HL-60 (cell line): ENCODE measurements at regions not wholly inside any gene's neighbourhood (a gene's known extent, or its start where the extent isn't known, plus 50 kb on each side); places are given as distances from the start of the nearest gene placed in this dataset.

ENCODE experiments used
- DNase-seq, 2 experiments: peaks; one replicate each; pipeline ENCODE4 v3.0.0-alpha.2; 2010 to 2020; ENCODE audit warnings: low read depth in 1 of 2, low spot score in 1 of 2
- H3K27ac ChIP-seq: fragments of 250-450 bp; sonication (Bioruptor Pico); replicated peaks from 2 replicates; pipeline ENCODE4 v1.5.1; 2020; ENCODE audit warnings: mild to moderate bottlenecking, moderate library complexity
- H3K27me3 ChIP-seq: fragments of 250-450 bp; sonication (Bioruptor Pico); 2 replicates; pipeline ENCODE4 v1.5.1; 2021; ENCODE audit warnings: mild to moderate bottlenecking, moderate library complexity; ENCODE audit not compliant: insufficient read depth, poor library complexity, severe bottlenecking
- H3K4me3 ChIP-seq: replicated peaks from 2 replicates; pipeline ENCODE4 v1.5.1; 2011; ENCODE audit warnings: mild to moderate bottlenecking, control low read depth, low read length; ENCODE audit not compliant: insufficient read depth
- CTCF ChIP-seq: IDR thresholded peaks from one replicate; pipeline ENCODE4 v1.5.1; 2011; ENCODE audit warnings: low read length, control low read depth, inconsistent platforms; ENCODE audit not compliant: insufficient read depth
- GABPA ChIP-seq: IDR thresholded peaks from 2 replicates; pipeline ENCODE4 v1.6.1; 2012; ENCODE audit warnings: low read depth
- POLR2AphosphoS5 ChIP-seq: IDR thresholded peaks from 2 replicates; pipeline ENCODE4 v1.6.1; 2012; ENCODE audit warnings: low read depth
- SPI1 ChIP-seq: IDR thresholded peaks from 2 replicates; pipeline ENCODE4 v1.6.1; 2012; ENCODE audit warnings: low read depth, mild to moderate bottlenecking, borderline replicate concordance
- TF ChIP-seq, protein P1 (sequence below): IDR thresholded peaks from 2 replicates; pipeline ENCODE4 v1.6.1; 2012; ENCODE audit warnings: low read depth; ENCODE audit not compliant: insufficient replicate concordance

GRCh38 chr6:20033697-20034407 is 178.4 kb downstream of the MBOAT1 start:
- H3K4me3 ChIP-seq: no peak overlapping the region
- no peak for DNase-seq
- no peak overlapping the region for H3K27ac ChIP-seq
- TF ChIP-seq CTCF (no peak), SPI1 (no peak), POLR2AphosphoS5 (no peak), GABPA (no peak)
- TF ChIP-seq, protein P1, sequence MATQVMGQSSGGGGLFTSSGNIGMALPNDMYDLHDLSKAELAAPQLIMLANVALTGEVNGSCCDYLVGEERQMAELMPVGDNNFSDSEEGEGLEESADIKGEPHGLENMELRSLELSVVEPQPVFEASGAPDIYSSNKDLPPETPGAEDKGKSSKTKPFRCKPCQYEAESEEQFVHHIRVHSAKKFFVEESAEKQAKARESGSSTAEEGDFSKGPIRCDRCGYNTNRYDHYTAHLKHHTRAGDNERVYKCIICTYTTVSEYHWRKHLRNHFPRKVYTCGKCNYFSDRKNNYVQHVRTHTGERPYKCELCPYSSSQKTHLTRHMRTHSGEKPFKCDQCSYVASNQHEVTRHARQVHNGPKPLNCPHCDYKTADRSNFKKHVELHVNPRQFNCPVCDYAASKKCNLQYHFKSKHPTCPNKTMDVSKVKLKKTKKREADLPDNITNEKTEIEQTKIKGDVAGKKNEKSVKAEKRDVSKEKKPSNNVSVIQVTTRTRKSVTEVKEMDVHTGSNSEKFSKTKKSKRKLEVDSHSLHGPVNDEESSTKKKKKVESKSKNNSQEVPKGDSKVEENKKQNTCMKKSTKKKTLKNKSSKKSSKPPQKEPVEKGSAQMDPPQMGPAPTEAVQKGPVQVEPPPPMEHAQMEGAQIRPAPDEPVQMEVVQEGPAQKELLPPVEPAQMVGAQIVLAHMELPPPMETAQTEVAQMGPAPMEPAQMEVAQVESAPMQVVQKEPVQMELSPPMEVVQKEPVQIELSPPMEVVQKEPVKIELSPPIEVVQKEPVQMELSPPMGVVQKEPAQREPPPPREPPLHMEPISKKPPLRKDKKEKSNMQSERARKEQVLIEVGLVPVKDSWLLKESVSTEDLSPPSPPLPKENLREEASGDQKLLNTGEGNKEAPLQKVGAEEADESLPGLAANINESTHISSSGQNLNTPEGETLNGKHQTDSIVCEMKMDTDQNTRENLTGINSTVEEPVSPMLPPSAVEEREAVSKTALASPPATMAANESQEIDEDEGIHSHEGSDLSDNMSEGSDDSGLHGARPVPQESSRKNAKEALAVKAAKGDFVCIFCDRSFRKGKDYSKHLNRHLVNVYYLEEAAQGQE: no peak
- H3K27me3 ChIP-seq: no peaks in the 10 kb centered on the region

GRCh38 chr6:20034408-20034769 is 177.9 kb downstream of the MBOAT1 start:
- TF ChIP-seq, protein P1: no peak
- TF ChIP-seq GABPA (no peak), CTCF (no peak)
- H3K4me3 ChIP-seq: no peak overlapping the region
- no peaks in the 10 kb centered on the region for H3K27me3 ChIP-seq
- no peak for DNase-seq
- H3K27ac ChIP-seq: no peak overlapping the region

DNA sequence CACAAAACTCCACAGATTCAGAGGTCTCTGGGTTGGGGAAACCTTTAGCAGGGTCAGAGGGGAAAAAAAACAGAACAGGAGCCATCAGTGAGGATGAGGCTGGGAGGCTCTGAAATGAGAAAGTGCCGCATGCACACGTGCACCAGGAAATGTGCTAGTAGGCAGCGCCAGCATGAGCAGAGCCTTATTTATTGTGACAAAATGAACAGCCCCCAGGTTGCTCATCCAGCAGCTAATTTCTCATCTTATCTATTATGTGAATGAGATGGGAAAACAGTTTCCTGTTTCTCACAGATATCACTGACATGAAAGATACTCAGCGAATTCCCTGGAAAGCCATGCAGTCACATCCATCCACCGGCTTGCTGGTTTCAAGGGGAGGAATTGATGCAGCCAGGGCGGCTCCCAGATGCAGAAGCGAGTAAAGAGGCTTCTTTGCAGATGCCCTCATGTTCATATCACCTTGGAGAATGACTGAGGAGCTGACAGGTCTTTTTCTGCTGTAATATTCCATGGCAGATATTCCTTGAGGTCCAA is 176.1 kb downstream of the MBOAT1 start:
- Histone ChIP-seq H3K27me3 (no peaks in the 10 kb centered on the region), H3K27ac (no peak overlapping the region), H3K4me3 (no peak overlapping the region)
- TF ChIP-seq SPI1: no peak
- no peak for TF ChIP-seq CTCF
- no peak for TF ChIP-seq GABPA
- TF ChIP-seq, protein P1: no peak
- no peak for TF ChIP-seq POLR2AphosphoS5
- DNase-seq: no peak
